CD4-positive, alpha-beta T cell (primary cell): ENCODE measurements at regions not wholly inside any gene's neighbourhood (a gene's known extent, or its start where the extent isn't known, plus 50 kb on each side); places are given as distances from the start of the nearest gene placed in this dataset.

Experiments
- ATAC-seq: fragments of 200-7000 bp; cut with Tn5 transposase; one replicate; pipeline ENCODE4 v1.10.0; 2022; ENCODE audit warnings: mild to moderate bottlenecking; ENCODE audit not compliant: poor library complexity
- CTCF ChIA-PET: fragments of 350-600 bp; sonication (Branson Sonifier 250); formaldehyde crosslinking; loops from one replicate; lab custom pipeline; 2021; ENCODE audit warnings: antibody characterized with exemption, inconsistent platforms; lab: Charles Lee
- POLR2A ChIA-PET: fragments of 350-600 bp; sonication (Branson Sonifier 250); formaldehyde crosslinking; loops from one replicate; lab custom pipeline; 2021; ENCODE audit warnings: antibody characterized with exemption, inconsistent platforms; lab: Charles Lee
- DNase-seq, 14 experiments: peaks; one replicate each; pipeline ENCODE4 v3.0.0-alpha.2; 2013 to 2020; ENCODE audit warnings: mixed read lengths in 2 of 14
- H3K27ac ChIP-seq, 2 donors: one replicate each; pipeline versions ENCODE4 v1.5.1 to v1.7.0; 2013; ENCODE audit warnings: low read length in 2 of 2, low read depth in 1 of 2, mild to moderate bottlenecking in 1 of 2
- H3K27me3 ChIP-seq, 2 experiments: 1 replicate in 1 of 2; 2 replicates in 1 of 2; pipeline versions ENCODE4 v1.6.1 to v1.7.0; 2013; ENCODE audit warnings: low read length in 2 of 2, control low read depth in 1 of 2, mild to moderate bottlenecking in 1 of 2, moderate library complexity in 1 of 2; ENCODE audit not compliant: insufficient read depth in 2 of 2, control insufficient read depth in 1 of 2
- H3K36me3 ChIP-seq: one replicate; pipeline ENCODE4 v1.6.1; 2013; ENCODE audit warnings: low read length, control low read depth; ENCODE audit not compliant: insufficient read depth
- H3K4me1 ChIP-seq: one replicate; pipeline ENCODE4 v1.6.1; 2013; ENCODE audit warnings: low read length, control low read depth; ENCODE audit not compliant: insufficient read depth
- H3K4me3 ChIP-seq: one replicate; pipeline ENCODE4 v1.5.1; 2013; ENCODE audit warnings: mild to moderate bottlenecking, low read length, moderate library complexity
- H3K9me3 ChIP-seq, 2 experiments: 1 replicate in 1 of 2; 2 replicates in 1 of 2; pipeline versions ENCODE4 v1.6.1 to v1.7.0; 2013; ENCODE audit warnings: low read length in 2 of 2, mild to moderate bottlenecking in 2 of 2, control low read depth in 1 of 2, moderate library complexity in 1 of 2; ENCODE audit not compliant: control insufficient read depth in 1 of 2, insufficient read depth in 1 of 2
- H3K27ac Mint-ChIP-seq: one replicate; pipeline ENCODE4 v1.8.0; 2020; ENCODE audit warnings: mixed read lengths
- H3K27me3 Mint-ChIP-seq: one replicate; pipeline ENCODE4 v1.8.0; 2021; ENCODE audit warnings: mixed read lengths
- H3K36me3 Mint-ChIP-seq: one replicate; pipeline ENCODE4 v1.8.0; 2021; ENCODE audit warnings: low read depth, mixed read lengths
- H3K4me1 Mint-ChIP-seq: one replicate; pipeline ENCODE4 v1.8.0; 2021; ENCODE audit warnings: low read depth, mixed read lengths
- H3K4me3 Mint-ChIP-seq: one replicate; pipeline ENCODE4 v1.8.0; 2020; ENCODE audit warnings: mild to moderate bottlenecking, mixed read lengths
- H3K9me3 Mint-ChIP-seq: one replicate; pipeline ENCODE4 v1.8.0; 2020; ENCODE audit warnings: mixed read lengths
- intact Hi-C, 2 experiments: fragments of 100-400 bp; cut with DNase I in 1 of 2; cut with micrococcal nuclease in 1 of 2; formaldehyde crosslinking; loops; one replicate each; pipeline versions ENCODE4 v1.15.1 to v1.9.0; 2023 to 2025; cut with DNase I, micrococcal nuclease
- TF ChIP-seq, protein P1 (sequence below): fragments of 200-600 bp; IDR thresholded peaks from one replicate; pipeline ENCODE4 v1.8.0; 2022; ENCODE audit warnings: antibody characterized with exemption, mild to moderate bottlenecking

DNA sequence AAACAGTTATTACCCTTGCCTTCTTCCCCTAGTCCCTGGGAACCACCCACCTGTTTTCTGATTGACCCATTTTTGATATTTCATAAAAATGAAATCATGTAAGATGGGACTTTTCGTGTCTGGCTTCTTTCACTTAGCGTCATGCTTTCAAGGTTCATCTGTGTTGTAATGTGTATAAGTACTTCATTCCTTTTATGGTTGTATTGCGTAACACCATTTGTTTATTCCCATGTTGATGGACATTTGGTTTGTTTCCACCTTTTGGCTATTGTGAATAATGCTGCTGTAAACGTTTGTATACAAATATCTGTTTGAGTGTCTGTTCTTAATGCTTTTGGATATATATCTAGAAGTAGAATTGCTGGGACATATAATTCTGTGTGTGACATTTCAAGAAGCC lies 650.1 kb upstream of the COX7C start:
- H3K36me3 Mint-ChIP-seq, result no peaks in the 10 kb centered on the region
- H3K4me3 Mint-ChIP-seq, result no peak overlapping the region
- intact Hi-C loops, result no loop called here
- Histone ChIP-seq H3K9me3 (no peaks in the 10 kb centered on the region), H3K27me3 (no peaks in the 10 kb centered on the region), H3K36me3 (no peaks in the 10 kb centered on the region), H3K4me1 (no peaks in the 10 kb centered on the region), H3K27ac (no peak overlapping the region), H3K4me3 (no peak overlapping the region)
- POLR2A ChIA-PET, result no interaction called here
- no peaks in the 10 kb centered on the region for H3K27me3 Mint-ChIP-seq
- H3K4me1 Mint-ChIP-seq, result no peaks in the 10 kb centered on the region
- no peaks in the 10 kb centered on the region for H3K9me3 Mint-ChIP-seq
- CTCF ChIA-PET, result no interaction called here
- no peak for DNase-seq
- no peak for ATAC-seq
- H3K27ac Mint-ChIP-seq, result no peak overlapping the region
- TF ChIP-seq, protein P1, sequence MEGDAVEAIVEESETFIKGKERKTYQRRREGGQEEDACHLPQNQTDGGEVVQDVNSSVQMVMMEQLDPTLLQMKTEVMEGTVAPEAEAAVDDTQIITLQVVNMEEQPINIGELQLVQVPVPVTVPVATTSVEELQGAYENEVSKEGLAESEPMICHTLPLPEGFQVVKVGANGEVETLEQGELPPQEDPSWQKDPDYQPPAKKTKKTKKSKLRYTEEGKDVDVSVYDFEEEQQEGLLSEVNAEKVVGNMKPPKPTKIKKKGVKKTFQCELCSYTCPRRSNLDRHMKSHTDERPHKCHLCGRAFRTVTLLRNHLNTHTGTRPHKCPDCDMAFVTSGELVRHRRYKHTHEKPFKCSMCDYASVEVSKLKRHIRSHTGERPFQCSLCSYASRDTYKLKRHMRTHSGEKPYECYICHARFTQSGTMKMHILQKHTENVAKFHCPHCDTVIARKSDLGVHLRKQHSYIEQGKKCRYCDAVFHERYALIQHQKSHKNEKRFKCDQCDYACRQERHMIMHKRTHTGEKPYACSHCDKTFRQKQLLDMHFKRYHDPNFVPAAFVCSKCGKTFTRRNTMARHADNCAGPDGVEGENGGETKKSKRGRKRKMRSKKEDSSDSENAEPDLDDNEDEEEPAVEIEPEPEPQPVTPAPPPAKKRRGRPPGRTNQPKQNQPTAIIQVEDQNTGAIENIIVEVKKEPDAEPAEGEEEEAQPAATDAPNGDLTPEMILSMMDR, result no peak

DNA sequence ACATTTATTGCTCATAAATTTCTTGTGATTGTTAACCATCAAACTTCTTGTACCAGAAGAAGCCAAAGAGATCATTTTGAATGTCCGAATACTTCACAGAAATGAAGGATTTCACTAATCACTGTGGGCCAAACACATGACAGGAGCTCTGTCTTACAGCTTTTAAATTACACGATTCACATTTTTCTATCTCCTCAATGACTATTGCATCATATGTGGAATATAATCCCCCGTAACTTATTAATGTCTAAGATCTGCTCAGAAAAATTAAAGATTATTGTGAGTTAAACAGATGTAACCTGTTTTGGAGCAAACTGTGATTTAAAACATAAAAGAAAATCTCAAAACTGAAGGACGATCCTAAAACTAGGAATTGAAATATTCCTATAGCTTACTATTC lies 645.2 kb upstream of the COX7C start:
- Mint-ChIP-seq H3K27me3 (no peaks in the 10 kb centered on the region), H3K4me3 (no peak overlapping the region), H3K9me3 (peaks cover 2% of the 10 kb centered on the region), H3K4me1 (no peaks in the 10 kb centered on the region), H3K27ac (no peak overlapping the region), H3K36me3 (no peaks in the 10 kb centered on the region)
- Histone ChIP-seq H3K27ac (no peak overlapping the region), H3K4me3 (no peak overlapping the region), H3K9me3 (peaks cover 0 to 2% of the 10 kb centered on the region in 2 experiments), H3K36me3 (no peaks in the 10 kb centered on the region), H3K4me1 (no peaks in the 10 kb centered on the region), H3K27me3 (no peaks in the 10 kb centered on the region)
- TF ChIP-seq, protein P1, result no peak
- DNase-seq, result no peak
- no peak for ATAC-seq
- ChIA-PET CTCF (no interaction called here), POLR2A (no interaction called here)
- intact Hi-C loops, result no loop called here

GRCh38 chr5:85985167-85985566 lies 632.6 kb upstream of the COX7C start:
- Histone ChIP-seq H3K4me1 (no peaks in the 10 kb centered on the region), H3K36me3 (no peaks in the 10 kb centered on the region), H3K9me3 (peaks cover 0 to 4% of the 10 kb centered on the region in 2 experiments), H3K27me3 (no peaks in the 10 kb centered on the region), H3K4me3 (no peak overlapping the region), H3K27ac (no peak overlapping the region)
- ATAC-seq, result no peak
- CTCF ChIA-PET, result no interaction called here
- no peak overlapping the region for H3K27ac Mint-ChIP-seq
- H3K4me3 Mint-ChIP-seq, result no peak overlapping the region
- no peaks in the 10 kb centered on the region for H3K4me1 Mint-ChIP-seq
- no peak for DNase-seq
- POLR2A ChIA-PET, result no interaction called here
- intact Hi-C loops, result no loop called here
- no peaks in the 10 kb centered on the region for H3K27me3 Mint-ChIP-seq
- no peaks in the 10 kb centered on the region for H3K36me3 Mint-ChIP-seq
- peaks cover 5% of the 10 kb centered on the region for H3K9me3 Mint-ChIP-seq
- TF ChIP-seq, protein P1, result no peak
